Gastroesophageal sphincter (tissue), 3 donors: ENCODE measurements at regions not wholly inside any gene's neighbourhood (a gene's known extent, or its start where the extent isn't known, plus 50 kb on each side); places are given as distances from the start of the nearest gene placed in this dataset.

Experiments used
- EP300 ChIP-seq: sonication (generic); formaldehyde crosslinking; IDR thresholded peaks from one replicate; pipeline ENCODE4 v1.6.1; 2017; ENCODE audit warnings: antibody characterized with exemption, mild to moderate bottlenecking
- POLR2A ChIP-seq, 2 donors: fragments of 450-650 bp; IDR thresholded peaks; one replicate each; pipeline ENCODE4 v1.6.1; 2017; ENCODE audit warnings: antibody characterized with exemption in 2 of 2, mild to moderate bottlenecking in 2 of 2, moderate library complexity in 1 of 2
- TF ChIP-seq, protein P1 (sequence below), 4 experiments: fragments of 200-600 bp in 2 of 4; fragments of 450-650 bp in 2 of 4; sonication (generic) in 1 of 4; IDR thresholded peaks; one replicate each; pipeline ENCODE4 v1.5.1; 2017 to 2019; ENCODE audit warnings: antibody characterized with exemption in 4 of 4, mild to moderate bottlenecking in 2 of 4, moderate library complexity in 2 of 4

GRCh38 chr2:196558497-196558896 is 81.0 kb upstream of the CCDC150 start:
- TF ChIP-seq, protein P1, sequence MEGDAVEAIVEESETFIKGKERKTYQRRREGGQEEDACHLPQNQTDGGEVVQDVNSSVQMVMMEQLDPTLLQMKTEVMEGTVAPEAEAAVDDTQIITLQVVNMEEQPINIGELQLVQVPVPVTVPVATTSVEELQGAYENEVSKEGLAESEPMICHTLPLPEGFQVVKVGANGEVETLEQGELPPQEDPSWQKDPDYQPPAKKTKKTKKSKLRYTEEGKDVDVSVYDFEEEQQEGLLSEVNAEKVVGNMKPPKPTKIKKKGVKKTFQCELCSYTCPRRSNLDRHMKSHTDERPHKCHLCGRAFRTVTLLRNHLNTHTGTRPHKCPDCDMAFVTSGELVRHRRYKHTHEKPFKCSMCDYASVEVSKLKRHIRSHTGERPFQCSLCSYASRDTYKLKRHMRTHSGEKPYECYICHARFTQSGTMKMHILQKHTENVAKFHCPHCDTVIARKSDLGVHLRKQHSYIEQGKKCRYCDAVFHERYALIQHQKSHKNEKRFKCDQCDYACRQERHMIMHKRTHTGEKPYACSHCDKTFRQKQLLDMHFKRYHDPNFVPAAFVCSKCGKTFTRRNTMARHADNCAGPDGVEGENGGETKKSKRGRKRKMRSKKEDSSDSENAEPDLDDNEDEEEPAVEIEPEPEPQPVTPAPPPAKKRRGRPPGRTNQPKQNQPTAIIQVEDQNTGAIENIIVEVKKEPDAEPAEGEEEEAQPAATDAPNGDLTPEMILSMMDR (IDR thresholded peaks at IDR 0.05): no peak
- TF ChIP-seq POLR2A (IDR thresholded peaks at IDR 0.05) (no peak), EP300 (no peak)
